ENCODE measurements at regions not wholly inside any gene's neighbourhood (a gene's known extent, or its start where the extent isn't known, plus 50 kb on each side); places are given as distances from the start of the nearest gene placed in this dataset.

GRCh38 chr13:46992383-46992952 lies 95.6 kb upstream of the HTR2A start:
- H3K4me3 Mint-ChIP-seq = no peak overlapping the region
- H3K9me3 ChIP-seq (ENCODE audit: control insufficient read depth in 2 of 2, low read length in 2 of 2) = no peaks in the 10 kb centered on the region

GRCh38 chr13:46983881-46984280 lies 87.0 kb upstream of the HTR2A start:
- ATAC-seq (ENCODE audit: low read depth in 2 of 2) (no peak), DNase-seq (no peak)
- no peak overlapping the region for H3K4me3 ChIP-seq (ENCODE audit: low read depth, low read length)

More at GRCh38 chr13:46992383-46992952, 95.6 kb upstream of the HTR2A start:
- Histone ChIP-seq H3K4me3 (ENCODE audit: low read depth, low read length) (no peak overlapping the region), H3K27me3 (ENCODE audit: control insufficient read depth, insufficient read depth, low read length) (no peaks in the 10 kb centered on the region), H3K4me1 (ENCODE audit: control insufficient read depth, insufficient read depth, low read length, poor library complexity, severe bottlenecking) (no peaks in the 10 kb centered on the region), H3K27ac (ENCODE audit: insufficient read depth, low read length, poor library complexity, severe bottlenecking) (no peak overlapping the region), H3K36me3 (ENCODE audit: control insufficient read depth, insufficient read depth, low read length) (no peaks in the 10 kb centered on the region)
- ATAC-seq (ENCODE audit: low read depth in 2 of 2) (no peak), DNase-seq (peak in 1 of 3 donors; percentile 6)
- Mint-ChIP-seq H3K27ac (no peak overlapping the region), H3K27me3 (peaks cover 4% of the 10 kb centered on the region), H3K36me3 (no peaks in the 10 kb centered on the region), H3K9me3 (peaks cover 0 to 6% (median 0%) of the 10 kb centered on the region in 7 donors), H3K4me1 (no peaks in the 10 kb centered on the region)

GRCh38 chr13:46982856-46983582 lies 86.2 kb upstream of the HTR2A start:
- no peaks in the 10 kb centered on the region for H3K36me3 Mint-ChIP-seq
- Histone ChIP-seq H3K27ac (ENCODE audit: insufficient read depth, low read length, poor library complexity, severe bottlenecking) (no peak overlapping the region), H3K9me3 (ENCODE audit: control insufficient read depth in 2 of 2, low read length in 2 of 2) (no peaks in the 10 kb centered on the region), H3K4me3 (ENCODE audit: low read depth, low read length) (no peak overlapping the region), H3K4me1 (ENCODE audit: control insufficient read depth, insufficient read depth, low read length, poor library complexity, severe bottlenecking) (no peaks in the 10 kb centered on the region), H3K27me3 (ENCODE audit: control insufficient read depth, insufficient read depth, low read length) (no peaks in the 10 kb centered on the region), H3K36me3 (ENCODE audit: control insufficient read depth, insufficient read depth, low read length) (no peaks in the 10 kb centered on the region)
- peaks cover 0 to 6% (median 2%) of the 10 kb centered on the region in 4 donors for H3K4me1 Mint-ChIP-seq
- DNase-seq = peak in 1 of 3 donors; percentile 10
- ATAC-seq (ENCODE audit: low read depth in 2 of 2) = peak in 1 of 2 donors; percentile 48
- no peaks in the 10 kb centered on the region for H3K27me3 Mint-ChIP-seq
- no peak overlapping the region for H3K4me3 Mint-ChIP-seq
- peaks cover 0 to 3% (median 0%) of the 10 kb centered on the region in 7 donors for H3K9me3 Mint-ChIP-seq
- H3K27ac Mint-ChIP-seq = no peak overlapping the region

More at GRCh38 chr13:46983881-46984280, 87.0 kb upstream of the HTR2A start:
- no peaks in the 10 kb centered on the region for H3K9me3 ChIP-seq (ENCODE audit: control insufficient read depth in 2 of 2, low read length in 2 of 2)
- peaks cover 0 to 3% (median 0%) of the 10 kb centered on the region in 7 donors for H3K9me3 Mint-ChIP-seq
- no peak overlapping the region for H3K27ac ChIP-seq (ENCODE audit: insufficient read depth, low read length, poor library complexity, severe bottlenecking)
- H3K27me3 ChIP-seq (ENCODE audit: control insufficient read depth, insufficient read depth, low read length) = no peaks in the 10 kb centered on the region
- no peak overlapping the region for H3K27ac Mint-ChIP-seq
- H3K4me1 ChIP-seq (ENCODE audit: control insufficient read depth, insufficient read depth, low read length, poor library complexity, severe bottlenecking) = no peaks in the 10 kb centered on the region
- no peaks in the 10 kb centered on the region for H3K36me3 Mint-ChIP-seq
- H3K4me3 Mint-ChIP-seq = no peak overlapping the region
- H3K36me3 ChIP-seq (ENCODE audit: control insufficient read depth, insufficient read depth, low read length) = no peaks in the 10 kb centered on the region
- H3K27me3 Mint-ChIP-seq = peaks cover 2% of the 10 kb centered on the region
- H3K4me1 Mint-ChIP-seq = peaks cover 0 to 6% (median 2%) of the 10 kb centered on the region in 4 donors

GRCh38 chr13:46975173-46975572 lies 78.3 kb upstream of the HTR2A start:
- ATAC-seq (ENCODE audit: low read depth in 2 of 2) (no peak), DNase-seq (no peak)
- peaks cover 9 to 12% of the 10 kb centered on the region in 2 experiments for H3K9me3 ChIP-seq (ENCODE audit: control insufficient read depth in 2 of 2, low read length in 2 of 2)
- no peaks in the 10 kb centered on the region for H3K4me1 Mint-ChIP-seq
- H3K36me3 ChIP-seq (ENCODE audit: control insufficient read depth, insufficient read depth, low read length) = no peaks in the 10 kb centered on the region
- no peaks in the 10 kb centered on the region for H3K27me3 Mint-ChIP-seq
- peaks cover 0 to 26% (median 8%) of the 10 kb centered on the region in 7 donors for H3K9me3 Mint-ChIP-seq
- H3K36me3 Mint-ChIP-seq = no peaks in the 10 kb centered on the region
- H3K4me3 Mint-ChIP-seq = no peak overlapping the region
- no peak overlapping the region for H3K27ac ChIP-seq (ENCODE audit: insufficient read depth, low read length, poor library complexity, severe bottlenecking)
- no peak overlapping the region for H3K27ac Mint-ChIP-seq
- H3K27me3 ChIP-seq (ENCODE audit: control insufficient read depth, insufficient read depth, low read length) = no peaks in the 10 kb centered on the region
- no peak overlapping the region for H3K4me3 ChIP-seq (ENCODE audit: low read depth, low read length)
- no peaks in the 10 kb centered on the region for H3K4me1 ChIP-seq (ENCODE audit: control insufficient read depth, insufficient read depth, low read length, poor library complexity, severe bottlenecking)

GRCh38 chr13:46968450-46968849 lies 71.6 kb upstream of the HTR2A start:
- Mint-ChIP-seq H3K27ac (no peak overlapping the region), H3K4me1 (no peaks in the 10 kb centered on the region), H3K36me3 (no peaks in the 10 kb centered on the region), H3K9me3 (peaks cover 0 to 5% (median 2%) of the 10 kb centered on the region in 7 donors), H3K27me3 (no peaks in the 10 kb centered on the region), H3K4me3 (no peak overlapping the region)
- H3K36me3 ChIP-seq (ENCODE audit: control insufficient read depth, insufficient read depth, low read length) = no peaks in the 10 kb centered on the region
- DNase-seq = no peak
- H3K27ac ChIP-seq (ENCODE audit: insufficient read depth, low read length, poor library complexity, severe bottlenecking) = no peak overlapping the region
- ATAC-seq (ENCODE audit: low read depth in 2 of 2) = no peak
- H3K9me3 ChIP-seq (ENCODE audit: control insufficient read depth in 2 of 2, low read length in 2 of 2) = no peaks in the 10 kb centered on the region
- H3K27me3 ChIP-seq (ENCODE audit: control insufficient read depth, insufficient read depth, low read length) = no peaks in the 10 kb centered on the region
- H3K4me3 ChIP-seq (ENCODE audit: low read depth, low read length) = no peak overlapping the region
- no peaks in the 10 kb centered on the region for H3K4me1 ChIP-seq (ENCODE audit: control insufficient read depth, insufficient read depth, low read length, poor library complexity, severe bottlenecking)

- H3K27me3 Mint-ChIP-seq = no peaks in the 10 kb centered on the region
- no peaks in the 10 kb centered on the region for H3K36me3 Mint-ChIP-seq
- Histone ChIP-seq H3K27me3 (ENCODE audit: control insufficient read depth, insufficient read depth, low read length) (no peaks in the 10 kb centered on the region), H3K4me1 (ENCODE audit: control insufficient read depth, insufficient read depth, low read length, poor library complexity, severe bottlenecking) (no peaks in the 10 kb centered on the region), H3K4me3 (ENCODE audit: low read depth, low read length) (no peak overlapping the region), H3K27ac (ENCODE audit: insufficient read depth, low read length, poor library complexity, severe bottlenecking) (no peak overlapping the region), H3K36me3 (ENCODE audit: control insufficient read depth, insufficient read depth, low read length) (no peaks in the 10 kb centered on the region), H3K9me3 (ENCODE audit: control insufficient read depth in 2 of 2, low read length in 2 of 2) (no peaks in the 10 kb centered on the region)
- H3K27ac Mint-ChIP-seq = no peak overlapping the region
- peaks cover 0 to 2% (median 0%) of the 10 kb centered on the region in 7 donors for H3K9me3 Mint-ChIP-seq
- H3K4me3 Mint-ChIP-seq = no peak overlapping the region
- H3K4me1 Mint-ChIP-seq = no peaks in the 10 kb centered on the region
- DNase-seq (no peak), ATAC-seq (ENCODE audit: low read depth in 2 of 2) (no peak)
Observed at GRCh38 chr13:46964789-46965527, 68.1 kb upstream of the HTR2A start.

- no peak for DNase-seq
- Mint-ChIP-seq H3K9me3 (peaks cover 0 to 2% (median 0%) of the 10 kb centered on the region in 7 donors), H3K4me3 (no peak overlapping the region), H3K36me3 (no peaks in the 10 kb centered on the region), H3K27me3 (no peaks in the 10 kb centered on the region), H3K4me1 (no peaks in the 10 kb centered on the region), H3K27ac (no peak overlapping the region)
- H3K27ac ChIP-seq (ENCODE audit: insufficient read depth, low read length, poor library complexity, severe bottlenecking) = no peak overlapping the region
- H3K4me1 ChIP-seq (ENCODE audit: control insufficient read depth, insufficient read depth, low read length, poor library complexity, severe bottlenecking) = no peaks in the 10 kb centered on the region
- H3K36me3 ChIP-seq (ENCODE audit: control insufficient read depth, insufficient read depth, low read length) = no peaks in the 10 kb centered on the region
- H3K9me3 ChIP-seq (ENCODE audit: control insufficient read depth in 2 of 2, low read length in 2 of 2) = no peaks in the 10 kb centered on the region
- peaks cover 2% of the 10 kb centered on the region for H3K27me3 ChIP-seq (ENCODE audit: control insufficient read depth, insufficient read depth, low read length)
- ATAC-seq (ENCODE audit: low read depth in 2 of 2) = no peak
- H3K4me3 ChIP-seq (ENCODE audit: low read depth, low read length) = no peak overlapping the region
Observed at GRCh38 chr13:46963904-46964303, 67.1 kb upstream of the HTR2A start.

All from CD4-positive, CD25-positive, alpha-beta regulatory T cell (primary cell).